Spleen (tissue), 11 donors: ENCODE measurements at regions not wholly inside any gene's neighbourhood (a gene's known extent, or its start where the extent isn't known, plus 50 kb on each side); places are given as distances from the start of the nearest gene placed in this dataset.

Experiments
- DNase-seq: peaks from one replicate; pipeline ENCODE4 v3.0.0-alpha.2; 2020
- H3K27ac ChIP-seq, 8 donors: fragments of 200-600 bp; sonication (generic) in 7 of 8; 1 replicate in 4 of 8; 2 replicates in 4 of 8; pipeline versions ENCODE4 v1.5.0 to v1.8.0; 2016 to 2021; ENCODE audit warnings: inconsistent platforms in 4 of 8, mild to moderate bottlenecking in 4 of 8, moderate library complexity in 1 of 8
- H3K27me3 ChIP-seq, 7 donors: fragments of 200-600 bp; sonication (generic) in 6 of 7; replicated peaks in 1 of 7; 1 replicate in 4 of 7; 2 replicates in 3 of 7; pipeline versions ENCODE4 v1.5.0 to v1.8.0; 2016 to 2021; ENCODE audit warnings: inconsistent platforms in 3 of 7, mild to moderate bottlenecking in 1 of 7
- H3K36me3 ChIP-seq, 6 donors: fragments of 200-600 bp; sonication (generic) in 5 of 6; 1 replicate in 4 of 6; 2 replicates in 2 of 6; pipeline versions ENCODE4 v1.5.0 to v1.8.0; 2016 to 2021; ENCODE audit warnings: inconsistent platforms in 2 of 6
- H3K4me1 ChIP-seq, 6 donors: fragments of 200-600 bp; sonication (generic) in 5 of 6; 1 replicate in 3 of 6; 2 replicates in 3 of 6; pipeline versions ENCODE4 v1.5.0 to v1.8.0; 2016 to 2021; ENCODE audit warnings: inconsistent platforms in 3 of 6
- H3K4me3 ChIP-seq, 8 donors: fragments of 200-600 bp; sonication (generic) in 7 of 8; 1 replicate in 4 of 8; 2 replicates in 4 of 8; pipeline versions ENCODE4 v1.5.0 to v1.8.0; 2016 to 2021; ENCODE audit warnings: inconsistent platforms in 4 of 8, mild to moderate bottlenecking in 4 of 8, moderate library complexity in 2 of 8
- H3K9me3 ChIP-seq, 8 donors: fragments of 200-600 bp; sonication (generic) in 7 of 8; 1 replicate in 4 of 8; 2 replicates in 4 of 8; pipeline versions ENCODE4 v1.5.0 to v1.8.0; 2016 to 2021; ENCODE audit warnings: inconsistent platforms in 4 of 8
- CTCF ChIP-seq, 11 experiments: fragments of 200-600 bp in 7 of 11; fragments of 450-650 bp in 4 of 11; sonication (generic) in 4 of 11; IDR thresholded peaks in 8 of 11; conservative IDR thresholded peaks in 3 of 11; 1 replicate in 7 of 11; 2 replicates in 4 of 11; pipeline versions ENCODE4 v1.4.0 to v1.8.0; 2016 to 2021; ENCODE audit warnings: antibody characterized with exemption in 11 of 11, inconsistent platforms in 4 of 11, mild to moderate bottlenecking in 1 of 11
- POLR2A ChIP-seq, 3 donors: fragments of 450-650 bp; IDR thresholded peaks; one replicate each; pipeline ENCODE4 v1.5.1; 2017; ENCODE audit warnings: antibody characterized with exemption in 3 of 3, mild to moderate bottlenecking in 1 of 3
- POLR2AphosphoS5 ChIP-seq, 3 donors: sonication (generic); formaldehyde crosslinking; IDR thresholded peaks; one replicate each; pipeline ENCODE4 v1.5.1; 2017; ENCODE audit warnings: antibody characterized with exemption in 3 of 3
- WGBS, 5 donors: extraction: QIAGEN DNeasy Blood & Tissue Kit in 3 of 5; methylation state at CpG; one replicate each; pipeline versions ENCODE4 v1.1.5 to v1.1.7; 2013 to 2018; 5-methylcytosine and 5-hydroxymethylcytosine counted together
- intact Hi-C: fragments of 100-400 bp; cut with DNase I; formaldehyde crosslinking; loops from one replicate; pipeline ENCODE4 v1.15.0; 2023; ENCODE audit warnings: low total_unique reads
- donor health status: healthy with polysubstance abuse.
- donor health status: DM: no; HTN: no; CAD: no; lungs with moderate emphysema.
- donor health status: DM: no; HTN: no; CAD: no.
- donor health status: Bipolar disorder and iron deficiency.
- donor health status: healthy.
- donor health status: DM: no; HTN: no; CAD: no.
- donor health status: DM: yes; HTN: yes; CAD: no.

DNA sequence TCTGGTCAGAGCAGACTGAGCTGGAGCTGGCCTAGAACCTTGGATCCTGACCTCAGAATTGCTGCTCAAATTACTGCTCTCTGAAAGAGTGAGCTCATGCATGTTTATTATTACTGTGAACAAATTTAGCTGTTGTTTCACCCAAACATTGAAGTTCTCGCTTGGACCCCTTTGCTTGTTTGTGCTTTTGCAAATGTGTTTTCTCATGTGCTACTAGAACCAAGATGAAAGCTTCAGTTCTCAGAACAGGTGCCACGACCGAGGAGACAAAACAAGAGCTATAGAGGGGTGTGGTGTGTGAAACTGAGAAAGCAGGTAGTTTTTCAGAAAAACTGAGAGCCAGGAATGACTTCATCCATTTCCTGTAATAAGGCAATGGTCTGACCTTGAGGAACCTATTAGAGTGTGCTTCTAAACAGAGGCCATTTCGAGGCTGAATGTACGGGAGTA is 50.0 kb upstream of the ESR1 start:
- DNase-seq = no peak
- 49 to 76% (median 58%) methylated on average over 5 of the region's 5 CpGs for WGBS, 5 donors
- H3K27ac ChIP-seq = peak overlapping the region in 5 of 8 donors; percentile 4 to 55 (median 14)
- peaks cover 0 to 14% (median 4%) of the 10 kb centered on the region in 6 donors for H3K4me1 ChIP-seq
- H3K36me3 ChIP-seq = no peaks in the 10 kb centered on the region
- no peaks in the 10 kb centered on the region for H3K9me3 ChIP-seq
- intact Hi-C loops = no loop called here
- TF ChIP-seq POLR2A (IDR thresholded peaks at IDR 0.05) (no peak), POLR2AphosphoS5 (IDR thresholded peaks at IDR 0.05) (no peak), CTCF (IDR thresholded peaks at IDR 0.05 in 8 of 11, conservative IDR thresholded peaks at IDR 0.05 in 3 of 11) (no peak)
- no peak overlapping the region for H3K4me3 ChIP-seq
- H3K27me3 ChIP-seq = no peaks in the 10 kb centered on the region
